ENCODE measurements at regions not wholly inside any gene's neighbourhood (a gene's known extent, or its start where the extent isn't known, plus 50 kb on each side); places are given as distances from the start of the nearest gene placed in this dataset.
"Not testable (repeated sequence)": the region's sequence is repeated elsewhere in the genome, so short reads cannot be mapped to it uniquely, and the experiment has no call there.

GRCh38 chr7:3144776-3145125, 101.1 kb upstream of the CARD11 start:
- H3K9me3 ChIP-seq (ENCODE audit: control extremely low read depth in 1 of 5, control insufficient read depth in 4 of 5, insufficient read depth in 2 of 5, low read depth in 1 of 5, low read length in 4 of 5); H3K4me3 ChIP-seq (ENCODE audit: control insufficient read depth in 1 of 7, extremely low read depth in 1 of 7, insufficient read depth in 4 of 7, low read depth in 2 of 7, low read length in 6 of 7); POLR2A ChIA-PET; H3K27me3 ChIP-seq (replicated peaks in 2 of 5; ENCODE audit: control insufficient read depth in 4 of 5, insufficient read depth in 5 of 5, low read length in 4 of 5); DNase-seq; H3K27ac ChIP-seq (ENCODE audit: insufficient read depth in 1 of 2, low read depth in 1 of 2, low read length in 2 of 2, poor library complexity in 1 of 2, severe bottlenecking in 2 of 2); H3K36me3 ChIP-seq (ENCODE audit: control insufficient read depth in 4 of 4, insufficient read depth in 4 of 4, low read length in 3 of 4): not testable (repeated sequence)
- CTCF ChIA-PET, result interaction anchor here (0.6 to 3.2 kb wide), 4 partner anchors 9 to 252 kb away, joined by 3 to 27 read pairs (median 6); no protein-coding TSS in a partner anchor
- WGBS (ENCODE audit: insufficient coverage), result 97% methylated on average over 4 of the region's 6 CpGs
- peaks cover 0 to 27% (median 21%) of the 10 kb centered on the region in 4 experiments for H3K4me1 ChIP-seq (ENCODE audit: control extremely low read depth in 1 of 4, control insufficient read depth in 4 of 4, insufficient read depth in 4 of 4, low read length in 3 of 4)

GRCh38 chr7:3146571-3147226, 103.0 kb upstream of the CARD11 start:
- H3K4me1 ChIP-seq (ENCODE audit: control extremely low read depth in 1 of 4, control insufficient read depth in 4 of 4, insufficient read depth in 4 of 4, low read length in 3 of 4), result peaks cover 2 to 40% (median 36%) of the 10 kb centered on the region in 4 experiments
- 0% methylated on average over 8 of the region's 18 CpGs for WGBS (ENCODE audit: insufficient coverage)

GRCh38 chr7:3148471-3148870, 104.8 kb upstream of the CARD11 start:
- CTCF ChIA-PET, result interaction anchor here (1.4 to 2.7 kb wide), 2 partner anchors 58 to 284 kb away, joined by 5 to 14 read pairs; no protein-coding TSS in a partner anchor
- H3K27ac ChIP-seq (ENCODE audit: insufficient read depth in 1 of 2, low read depth in 1 of 2, low read length in 2 of 2, poor library complexity in 1 of 2, severe bottlenecking in 2 of 2); H3K27me3 ChIP-seq (replicated peaks in 2 of 5; ENCODE audit: control insufficient read depth in 4 of 5, insufficient read depth in 5 of 5, low read length in 4 of 5); H3K9me3 ChIP-seq (ENCODE audit: control extremely low read depth in 1 of 5, control insufficient read depth in 4 of 5, insufficient read depth in 2 of 5, low read depth in 1 of 5, low read length in 4 of 5); H3K4me3 ChIP-seq (ENCODE audit: control insufficient read depth in 1 of 7, extremely low read depth in 1 of 7, insufficient read depth in 4 of 7, low read depth in 2 of 7, low read length in 6 of 7); DNase-seq; H3K36me3 ChIP-seq (ENCODE audit: control insufficient read depth in 4 of 4, insufficient read depth in 4 of 4, low read length in 3 of 4); POLR2A ChIA-PET: not testable (repeated sequence)
- WGBS (ENCODE audit: insufficient coverage), result 100% methylated on average over 3 of the region's 4 CpGs
- H3K4me1 ChIP-seq (ENCODE audit: control extremely low read depth in 1 of 4, control insufficient read depth in 4 of 4, insufficient read depth in 4 of 4, low read length in 3 of 4), result peaks cover 2 to 40% (median 36%) of the 10 kb centered on the region in 4 experiments

More at GRCh38 chr7:3146571-3147226, 103.0 kb upstream of the CARD11 start:
- H3K27ac ChIP-seq (ENCODE audit: insufficient read depth in 1 of 2, low read depth in 1 of 2, low read length in 2 of 2, poor library complexity in 1 of 2, severe bottlenecking in 2 of 2), result no peak overlapping the region
- ChIA-PET CTCF (interaction anchor here (0.7 to 3.2 kb wide), 6 partner anchors 8 to 279 kb away, joined by 4 to 27 read pairs (median 4); no protein-coding TSS in a partner anchor), POLR2A (interaction anchor here (0.7 to 0.8 kb wide), 2 partner anchors 13 to 151 kb away, joined by 4 to 5 read pairs; no protein-coding TSS in a partner anchor)
- H3K4me3 ChIP-seq (ENCODE audit: control insufficient read depth in 1 of 7, extremely low read depth in 1 of 7, insufficient read depth in 4 of 7, low read depth in 2 of 7, low read length in 6 of 7), result peak overlapping the region in 2 of 7 experiments; percentile 2 to 45
- no peaks in the 10 kb centered on the region for H3K27me3 ChIP-seq (replicated peaks in 2 of 5; ENCODE audit: control insufficient read depth in 4 of 5, insufficient read depth in 5 of 5, low read length in 4 of 5)
- no peaks in the 10 kb centered on the region for H3K9me3 ChIP-seq (ENCODE audit: control extremely low read depth in 1 of 5, control insufficient read depth in 4 of 5, insufficient read depth in 2 of 5, low read depth in 1 of 5, low read length in 4 of 5)
- no peaks in the 10 kb centered on the region for H3K36me3 ChIP-seq (ENCODE audit: control insufficient read depth in 4 of 4, insufficient read depth in 4 of 4, low read length in 3 of 4)
- peak; percentile 70 to 94 (median 88) for DNase-seq

GRCh38 chr7:3149231-3149995, 105.7 kb upstream of the CARD11 start:
- no peaks in the 10 kb centered on the region for H3K9me3 ChIP-seq (ENCODE audit: control extremely low read depth in 1 of 5, control insufficient read depth in 4 of 5, insufficient read depth in 2 of 5, low read depth in 1 of 5, low read length in 4 of 5)
- 85% methylated on average over 13 of the region's 13 CpGs for WGBS (ENCODE audit: insufficient coverage)
- CTCF ChIA-PET, result interaction anchor here (1.0 to 4.0 kb wide), 8 partner anchors 11 to 284 kb away, joined by 3 to 20 read pairs (median 6); no protein-coding TSS in a partner anchor
- no peak overlapping the region for H3K4me3 ChIP-seq (ENCODE audit: control insufficient read depth in 1 of 7, extremely low read depth in 1 of 7, insufficient read depth in 4 of 7, low read depth in 2 of 7, low read length in 6 of 7)
- H3K27ac ChIP-seq (ENCODE audit: insufficient read depth in 1 of 2, low read depth in 1 of 2, low read length in 2 of 2, poor library complexity in 1 of 2, severe bottlenecking in 2 of 2), result peak overlapping the region in 1 of 2 experiments; percentile 6
- POLR2A ChIA-PET, result interaction anchor here (1.0 kb wide), 1 partner anchor 16 kb away, joined by 6 read pairs; no protein-coding TSS in a partner anchor
- H3K27me3 ChIP-seq (replicated peaks in 2 of 5; ENCODE audit: control insufficient read depth in 4 of 5, insufficient read depth in 5 of 5, low read length in 4 of 5), result no peaks in the 10 kb centered on the region
- no peaks in the 10 kb centered on the region for H3K36me3 ChIP-seq (ENCODE audit: control insufficient read depth in 4 of 4, insufficient read depth in 4 of 4, low read length in 3 of 4)
- peaks cover 2 to 40% (median 36%) of the 10 kb centered on the region in 4 experiments for H3K4me1 ChIP-seq (ENCODE audit: control extremely low read depth in 1 of 4, control insufficient read depth in 4 of 4, insufficient read depth in 4 of 4, low read length in 3 of 4)
- DNase-seq, result no peak

- no peaks in the 10 kb centered on the region for H3K9me3 ChIP-seq (ENCODE audit: control extremely low read depth in 1 of 5, control insufficient read depth in 4 of 5, insufficient read depth in 2 of 5, low read depth in 1 of 5, low read length in 4 of 5)
- peaks cover 2 to 40% (median 36%) of the 10 kb centered on the region in 4 experiments for H3K4me1 ChIP-seq (ENCODE audit: control extremely low read depth in 1 of 4, control insufficient read depth in 4 of 4, insufficient read depth in 4 of 4, low read length in 3 of 4)
- POLR2A ChIA-PET, result interaction anchor here (1.0 kb wide), 1 partner anchor 16 kb away, joined by 6 read pairs; no protein-coding TSS in a partner anchor
- no peaks in the 10 kb centered on the region for H3K27me3 ChIP-seq (replicated peaks in 2 of 5; ENCODE audit: control insufficient read depth in 4 of 5, insufficient read depth in 5 of 5, low read length in 4 of 5)
- peak overlapping the region in 1 of 2 experiments; percentile 6 for H3K27ac ChIP-seq (ENCODE audit: insufficient read depth in 1 of 2, low read depth in 1 of 2, low read length in 2 of 2, poor library complexity in 1 of 2, severe bottlenecking in 2 of 2)
- peak overlapping the region in 1 of 7 experiments; percentile 4 for H3K4me3 ChIP-seq (ENCODE audit: control insufficient read depth in 1 of 7, extremely low read depth in 1 of 7, insufficient read depth in 4 of 7, low read depth in 2 of 7, low read length in 6 of 7)
- CTCF ChIA-PET, result interaction anchor here (0.6 to 4.0 kb wide), 10 partner anchors 12 to 285 kb away, joined by 3 to 20 read pairs (median 4); no protein-coding TSS in a partner anchor
- peak; percentile 43 to 94 (median 92) for DNase-seq
- no peaks in the 10 kb centered on the region for H3K36me3 ChIP-seq (ENCODE audit: control insufficient read depth in 4 of 4, insufficient read depth in 4 of 4, low read length in 3 of 4)
- 0% methylated on average over 8 of the region's 8 CpGs for WGBS (ENCODE audit: insufficient coverage)
Measured at GRCh38 chr7:3150027-3150426, 106.4 kb upstream of the CARD11 start.

GRCh38 chr7:3151784-3152183, 108.1 kb upstream of the CARD11 start:
- DNase-seq, result no peak
- POLR2A ChIA-PET, result interaction anchor here (0.7 kb wide), 1 partner anchor 153 kb away, joined by 5 read pairs; no protein-coding TSS in a partner anchor
- 89% methylated on average over 5 of the region's 7 CpGs for WGBS (ENCODE audit: insufficient coverage)
- no peaks in the 10 kb centered on the region for H3K9me3 ChIP-seq (ENCODE audit: control extremely low read depth in 1 of 5, control insufficient read depth in 4 of 5, insufficient read depth in 2 of 5, low read depth in 1 of 5, low read length in 4 of 5)
- H3K27me3 ChIP-seq (replicated peaks in 2 of 5; ENCODE audit: control insufficient read depth in 4 of 5, insufficient read depth in 5 of 5, low read length in 4 of 5), result no peaks in the 10 kb centered on the region
- no peaks in the 10 kb centered on the region for H3K36me3 ChIP-seq (ENCODE audit: control insufficient read depth in 4 of 4, insufficient read depth in 4 of 4, low read length in 3 of 4)
- CTCF ChIA-PET, result interaction anchor here (0.8 to 4.0 kb wide), 4 partner anchors 57 to 286 kb away, joined by 3 to 20 read pairs (median 11); no protein-coding TSS in a partner anchor
- H3K4me1 ChIP-seq (ENCODE audit: control extremely low read depth in 1 of 4, control insufficient read depth in 4 of 4, insufficient read depth in 4 of 4, low read length in 3 of 4), result peaks cover 2 to 36% (median 30%) of the 10 kb centered on the region in 4 experiments
- no peak overlapping the region for H3K27ac ChIP-seq (ENCODE audit: insufficient read depth in 1 of 2, low read depth in 1 of 2, low read length in 2 of 2, poor library complexity in 1 of 2, severe bottlenecking in 2 of 2)
- H3K4me3 ChIP-seq (ENCODE audit: control insufficient read depth in 1 of 7, extremely low read depth in 1 of 7, insufficient read depth in 4 of 7, low read depth in 2 of 7, low read length in 6 of 7), result no peak overlapping the region
